ENCODE measurements at regions not wholly inside any gene's neighbourhood (a gene's known extent, or its start where the extent isn't known, plus 50 kb on each side); places are given as distances from the start of the nearest gene placed in this dataset.

DNA sequence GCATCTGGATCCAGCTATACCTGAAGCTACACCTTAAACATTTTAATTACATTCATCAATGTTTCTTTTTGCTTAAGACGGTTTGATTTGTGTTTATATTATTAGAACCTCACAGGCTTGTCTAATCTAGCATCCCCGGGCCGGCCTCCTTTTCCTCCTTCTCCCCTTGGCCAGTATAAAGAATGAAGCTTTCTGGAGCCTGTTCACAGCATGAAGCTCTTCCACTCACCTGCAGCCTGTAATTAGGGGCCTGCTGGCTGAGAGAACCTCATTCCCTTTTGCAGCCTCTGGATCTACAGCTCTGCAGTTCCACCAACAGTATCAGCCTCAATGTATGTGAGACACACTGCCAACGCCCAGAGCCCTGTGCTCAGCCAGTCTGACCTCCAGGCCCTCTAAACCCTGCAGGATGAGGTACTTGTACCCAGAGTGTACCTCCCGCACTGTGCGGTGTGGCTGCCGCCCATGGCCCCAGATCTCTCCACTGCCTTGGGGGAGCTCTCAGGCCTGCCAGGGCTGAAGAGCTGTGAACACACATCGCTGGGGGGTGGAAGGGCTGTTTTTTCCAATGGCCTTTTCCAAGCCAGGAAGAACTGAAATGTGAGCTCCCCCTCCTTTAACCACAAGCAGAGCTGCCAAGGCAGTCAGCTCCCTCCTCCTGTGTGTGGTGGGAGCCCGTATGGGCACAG, 114.7 kb upstream of the ALDH1A3 start (continued):
- TF ChIP-seq, protein P1, sequence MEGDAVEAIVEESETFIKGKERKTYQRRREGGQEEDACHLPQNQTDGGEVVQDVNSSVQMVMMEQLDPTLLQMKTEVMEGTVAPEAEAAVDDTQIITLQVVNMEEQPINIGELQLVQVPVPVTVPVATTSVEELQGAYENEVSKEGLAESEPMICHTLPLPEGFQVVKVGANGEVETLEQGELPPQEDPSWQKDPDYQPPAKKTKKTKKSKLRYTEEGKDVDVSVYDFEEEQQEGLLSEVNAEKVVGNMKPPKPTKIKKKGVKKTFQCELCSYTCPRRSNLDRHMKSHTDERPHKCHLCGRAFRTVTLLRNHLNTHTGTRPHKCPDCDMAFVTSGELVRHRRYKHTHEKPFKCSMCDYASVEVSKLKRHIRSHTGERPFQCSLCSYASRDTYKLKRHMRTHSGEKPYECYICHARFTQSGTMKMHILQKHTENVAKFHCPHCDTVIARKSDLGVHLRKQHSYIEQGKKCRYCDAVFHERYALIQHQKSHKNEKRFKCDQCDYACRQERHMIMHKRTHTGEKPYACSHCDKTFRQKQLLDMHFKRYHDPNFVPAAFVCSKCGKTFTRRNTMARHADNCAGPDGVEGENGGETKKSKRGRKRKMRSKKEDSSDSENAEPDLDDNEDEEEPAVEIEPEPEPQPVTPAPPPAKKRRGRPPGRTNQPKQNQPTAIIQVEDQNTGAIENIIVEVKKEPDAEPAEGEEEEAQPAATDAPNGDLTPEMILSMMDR (IDR thresholded peaks at IDR 0.05 in 2 of 3, conservative IDR thresholded peaks at IDR 0.05 in 1 of 3; ENCODE audit: borderline replicate concordance in 1 of 3, insufficient read depth in 1 of 3, low read depth in 2 of 3, low read length in 2 of 3) = no peak
- TF ChIP-seq CBX3 (IDR thresholded peaks at IDR 0.05; ENCODE audit: low read depth) (no peak), EZH2phosphoT487 (IDR thresholded peaks at IDR 0.05; ENCODE audit: borderline replicate concordance) (no peak)

DNA sequence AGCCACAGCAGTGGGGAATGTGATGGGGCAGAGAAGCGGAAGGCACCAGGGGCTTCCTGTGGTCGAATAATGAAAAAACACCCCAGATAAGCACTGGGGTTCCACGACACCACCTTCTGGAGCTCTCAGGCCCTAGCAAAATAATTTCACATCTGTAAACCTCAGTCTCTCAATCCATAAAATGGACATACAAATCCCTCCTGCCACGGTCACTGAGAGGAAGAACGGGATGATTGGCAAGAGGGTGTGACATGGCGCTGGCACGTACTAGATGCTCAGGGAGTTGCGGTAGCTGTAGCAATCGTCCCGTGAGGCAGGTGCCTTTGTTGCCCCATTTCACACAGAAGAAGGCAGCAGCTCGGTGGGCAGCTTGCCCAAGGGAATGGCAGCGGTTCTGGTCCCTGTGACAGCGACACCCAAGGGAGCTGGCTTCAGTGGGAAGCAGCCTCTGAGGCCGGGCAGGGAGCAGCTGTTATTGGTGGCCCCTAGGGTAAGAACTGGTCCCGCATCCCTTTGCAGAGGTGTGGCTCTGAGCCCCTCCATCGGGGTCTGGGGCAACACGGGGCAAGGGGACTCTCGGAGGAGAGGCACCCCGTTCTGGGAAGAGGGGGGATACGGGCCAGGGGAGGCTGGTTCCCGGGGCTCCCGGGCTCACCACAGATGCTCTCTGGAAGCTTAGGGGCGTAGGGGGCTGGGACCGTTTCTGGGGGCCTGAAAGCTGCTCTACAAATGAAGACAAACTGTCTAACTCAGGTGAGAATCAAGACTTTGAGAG, 114.0 kb upstream of the ALDH1A3 start:
- Histone ChIP-seq H3K27me3 (ENCODE audit: insufficient read depth, low read length) (no peaks in the 10 kb centered on the region), H3K36me3 (ENCODE audit: control insufficient read depth in 1 of 2, insufficient read depth in 2 of 2, low read length in 2 of 2) (no peaks in the 10 kb centered on the region), H2AFZ (ENCODE audit: low read depth, low read length, poor library complexity, severe bottlenecking) (no peak overlapping the region), H3K9ac (ENCODE audit: low read length) (no peak overlapping the region), H3K4me2 (ENCODE audit: low read length) (no peak overlapping the region), H3K9me2 (ENCODE audit: insufficient read depth) (no peaks in the 10 kb centered on the region), H3K79me2 (ENCODE audit: insufficient read depth, low read length) (no peaks in the 10 kb centered on the region), H3K4me1 (ENCODE audit: control insufficient read depth in 1 of 2, insufficient read depth in 2 of 2, low read length in 2 of 2) (peaks cover 0 to 47% of the 10 kb centered on the region in 2 experiments; a peak in 3 of 4 replicates), H3K4me3 (replicated peaks in 1 of 2; ENCODE audit: low read depth in 1 of 2, low read length in 2 of 2) (no peak overlapping the region), H3K27ac (ENCODE audit: low read depth, low read length) (no peak overlapping the region), H4K20me1 (ENCODE audit: insufficient read depth) (no peaks in the 10 kb centered on the region), H3K9me3 (ENCODE audit: control insufficient read depth in 1 of 2, insufficient read depth in 1 of 2, low read depth in 1 of 2, low read length in 2 of 2) (no peaks in the 10 kb centered on the region)
- ChIA-PET CTCF (no interaction called here), POLR2A (no interaction called here), RAD21 (ENCODE audit: low non-redundant PET in 1 of 2, low total read pairs in 2 of 2, uncharacterized antibody in 2 of 2, unreplicated experiment in 2 of 2) (no interaction called here)
- TF ChIP-seq SRF (IDR thresholded peaks at IDR 0.05; ENCODE audit: low read depth) (no peak), EZH2 (IDR thresholded peaks at IDR 0.05) (no peak), POLR2A (IDR thresholded peaks at IDR 0.05; ENCODE audit: borderline replicate concordance, extremely low read depth, insufficient read depth, insufficient read length) (no peak), ZNF274 (IDR thresholded peaks at IDR 0.05; ENCODE audit: low read depth, low read length) (no peak)
- ATAC-seq (no peak), DNase-seq (ENCODE audit: low read depth, low spot score) (no peak)
- intact Hi-C loops (cut with micrococcal nuclease) = no loop called here
- BruUV-seq (replicated peaks) = no TSS peak
